HG03025 (cell line): ENCODE measurements at regions not wholly inside any gene's neighbourhood (a gene's known extent, or its start where the extent isn't known, plus 50 kb on each side); places are given as distances from the start of the nearest gene placed in this dataset.
"Not testable (repeated sequence)": the region's sequence is repeated elsewhere in the genome, so short reads cannot be mapped to it uniquely, and the experiment has no call there.

Experiments
- ATAC-seq: cut with Tn5 transposase; IDR thresholded peaks from one replicate; pipeline ENCODE4 v1.9.1; 2021; ENCODE audit warnings: mild to moderate bottlenecking, moderate library complexity; ENCODE audit not compliant: unreplicated experiment, low FRiP score

DNA sequence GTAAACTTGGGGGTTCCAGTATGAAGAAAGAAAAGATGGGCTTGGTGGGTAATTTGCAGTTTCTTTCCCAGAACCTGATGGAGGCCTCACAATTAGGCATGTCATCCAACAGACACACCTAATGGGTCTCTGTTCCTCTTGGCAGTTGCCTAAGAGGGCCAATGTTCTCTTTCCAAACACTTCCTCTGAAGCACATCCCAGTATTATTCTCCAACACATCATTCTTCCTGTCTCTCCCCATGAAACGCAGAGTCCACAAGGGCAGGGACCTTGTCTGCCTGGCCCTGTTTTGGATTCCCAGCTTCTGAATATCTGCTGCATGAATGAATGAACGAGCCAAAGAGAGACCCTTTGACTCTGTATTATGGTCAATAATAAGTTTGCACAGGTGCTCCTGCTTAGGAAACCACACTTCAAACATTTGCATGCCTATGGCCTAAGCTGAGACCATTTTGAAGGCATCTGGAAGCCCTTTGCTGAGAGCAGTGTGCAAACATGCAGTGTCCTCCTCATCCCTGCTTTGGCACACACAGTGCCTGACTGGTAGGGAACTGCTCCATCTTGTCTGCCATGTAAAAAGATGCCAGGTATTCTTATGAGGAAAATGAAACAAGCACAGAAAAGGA is 100.9 kb upstream of the CHST15 start:
- ATAC-seq = no peak

DNA sequence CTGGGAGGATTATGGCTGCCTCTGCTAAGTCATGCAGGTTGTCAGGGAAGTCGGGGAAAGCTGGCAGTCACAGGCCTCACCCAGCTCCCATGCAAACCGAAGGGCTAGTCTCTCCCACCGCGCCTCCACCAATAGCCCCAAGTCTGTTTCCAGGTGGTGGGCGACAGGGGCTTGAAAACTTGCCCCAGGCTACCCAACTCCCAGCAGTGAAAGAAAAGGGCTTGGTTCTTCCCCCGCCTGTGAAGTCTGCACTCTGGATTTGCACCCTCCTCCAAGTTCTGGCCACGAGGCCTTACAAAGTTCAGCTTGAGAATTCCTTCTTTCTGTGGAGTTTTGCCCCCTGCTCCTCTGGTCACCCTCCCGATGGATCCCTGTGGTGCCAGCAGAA is 99.9 kb upstream of the CHST15 start:
- no peak for ATAC-seq

DNA sequence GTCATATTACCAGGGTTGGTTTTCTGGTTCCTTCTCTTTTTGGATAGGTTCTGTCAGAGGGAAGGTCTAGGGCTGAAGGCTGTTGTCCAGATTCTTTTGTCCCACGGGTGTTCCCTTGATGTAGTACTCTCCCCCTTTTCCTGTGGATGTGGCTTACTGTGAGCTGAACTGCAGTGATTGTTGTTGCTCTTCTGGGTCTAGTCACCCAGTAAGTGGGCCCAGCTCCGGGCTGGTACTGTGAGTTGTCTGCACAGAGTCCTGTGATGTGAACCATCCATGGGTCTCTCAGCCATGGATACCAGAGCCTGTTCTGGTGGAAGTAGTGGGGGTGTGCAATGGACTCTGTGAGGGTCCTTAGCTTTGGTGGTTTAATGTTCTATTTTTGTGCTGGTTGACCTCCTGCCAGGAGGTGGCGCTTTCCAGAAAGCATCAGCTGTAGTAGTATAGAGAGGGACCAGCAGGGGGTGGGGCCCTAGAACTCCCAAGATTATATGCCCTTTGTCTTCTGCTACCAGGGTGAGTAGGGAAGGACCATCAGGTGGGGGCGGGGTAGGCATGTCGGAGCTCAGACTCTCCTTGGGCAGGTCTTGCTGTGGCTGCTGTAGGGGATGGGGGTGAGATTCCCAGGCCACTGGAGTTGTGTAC is 99.4 kb upstream of the CHST15 start:
- not testable (repeated sequence) for ATAC-seq

DNA sequence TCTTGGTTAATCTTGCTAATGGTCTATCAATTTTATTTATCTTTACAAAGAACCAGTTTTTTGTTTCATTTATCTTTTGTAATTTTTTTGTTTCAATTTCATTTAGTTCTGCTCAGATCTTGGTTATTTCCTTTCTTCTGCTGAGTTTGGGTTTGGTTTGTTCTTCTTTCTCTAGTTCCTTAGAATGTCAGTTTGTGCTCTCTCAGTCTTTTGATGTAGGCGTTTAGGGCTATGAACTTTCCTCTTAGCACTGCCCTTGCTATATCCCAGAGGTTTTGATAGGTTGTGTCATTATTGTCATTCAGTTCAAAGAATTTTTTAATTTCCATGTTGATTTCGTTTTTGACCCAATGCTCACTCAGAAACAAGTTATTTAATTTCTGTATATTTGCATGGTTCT is 97.1 kb upstream of the CHST15 start:
- not testable (repeated sequence) for ATAC-seq

DNA sequence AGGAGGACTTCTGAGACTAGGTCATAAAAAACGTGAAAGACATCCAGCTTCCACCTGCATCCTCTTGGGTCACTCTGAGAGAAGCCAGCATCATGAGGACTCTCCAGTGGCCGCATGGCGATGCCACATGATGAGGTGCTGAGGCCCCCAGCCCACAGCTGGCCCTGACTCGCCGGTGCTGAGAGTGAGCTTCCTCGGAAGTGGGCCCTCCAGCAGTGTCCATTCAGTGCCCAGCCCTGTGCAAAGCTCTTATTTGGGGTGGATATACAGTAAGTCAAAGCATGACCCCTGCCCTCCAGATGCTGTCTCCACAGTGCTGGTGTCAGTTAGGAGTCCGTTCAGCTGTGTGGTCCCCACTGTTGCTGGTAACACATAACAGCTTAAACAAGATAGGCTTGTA is 93.6 kb upstream of the CHST15 start:
- ATAC-seq = no peak

DNA sequence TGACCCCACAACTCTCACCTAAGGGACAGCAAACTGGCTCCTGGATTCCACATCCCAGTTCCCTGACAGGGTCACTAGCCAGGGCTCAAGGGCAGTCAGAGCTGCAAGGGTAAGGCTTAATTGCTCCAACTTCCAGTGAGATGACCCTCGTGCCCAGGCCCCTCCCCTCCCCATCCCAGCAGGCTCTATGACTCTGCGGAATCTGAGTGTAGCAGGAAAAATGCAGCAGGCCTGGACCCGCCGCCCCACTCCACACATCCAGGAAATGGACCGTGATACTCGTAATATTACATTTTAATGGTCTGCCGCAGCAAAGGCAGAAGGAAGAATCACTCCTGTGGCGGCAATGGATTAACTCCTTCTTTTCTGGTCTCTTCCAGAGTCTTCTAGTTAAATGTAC is 91.7 kb upstream of the CHST15 start:
- no peak for ATAC-seq

DNA sequence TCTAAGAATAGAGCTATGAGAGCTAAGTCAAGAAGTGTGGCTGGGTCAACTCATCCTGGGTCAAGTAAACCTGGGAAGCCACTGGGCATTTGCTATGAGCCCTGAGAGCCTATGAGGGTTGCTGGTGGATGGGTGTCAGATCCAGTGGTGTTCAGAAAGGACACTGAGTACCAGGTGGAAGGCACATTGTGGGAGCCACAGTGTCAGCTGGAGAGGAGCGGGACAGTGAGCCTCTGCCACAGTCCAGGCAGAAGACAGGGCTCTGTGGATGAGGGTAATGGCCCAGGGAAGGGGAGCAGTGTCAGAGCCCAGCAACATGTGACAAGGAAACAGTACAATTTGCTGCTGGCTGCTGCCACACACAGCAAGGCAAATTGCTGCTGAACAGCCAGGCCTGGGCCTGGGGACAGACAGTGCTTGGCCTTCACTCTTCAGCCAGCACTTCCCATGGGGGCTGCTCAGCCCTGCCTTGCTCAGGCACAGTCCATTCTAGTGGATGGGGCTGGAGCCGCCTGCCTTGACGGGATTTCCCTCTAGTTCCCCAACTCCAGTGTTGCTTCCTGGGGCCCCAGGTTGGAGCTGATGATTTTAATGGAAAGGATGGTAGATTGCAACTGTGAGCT is 90.9 kb upstream of the CHST15 start:
- no peak for ATAC-seq

DNA sequence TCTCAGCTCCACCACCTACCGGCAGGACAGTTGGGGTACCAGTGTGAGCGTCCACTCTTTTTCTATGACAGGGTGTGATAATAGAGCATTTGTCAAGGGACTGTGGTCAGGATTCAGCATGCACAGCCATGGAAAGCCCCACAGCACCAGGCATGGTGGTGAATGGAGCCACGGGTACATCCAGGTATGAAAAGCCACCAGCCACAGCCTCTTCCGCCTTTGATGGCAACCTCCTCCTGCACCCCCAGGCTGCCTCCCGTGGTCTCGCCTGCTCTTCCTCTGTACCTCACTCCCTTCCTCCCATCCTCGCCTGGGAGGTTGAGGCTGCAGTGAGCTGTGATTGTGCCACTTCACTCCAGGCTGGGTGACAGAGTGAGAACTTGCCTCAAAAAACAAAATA is 90.2 kb upstream of the CHST15 start:
- ATAC-seq = no peak

DNA sequence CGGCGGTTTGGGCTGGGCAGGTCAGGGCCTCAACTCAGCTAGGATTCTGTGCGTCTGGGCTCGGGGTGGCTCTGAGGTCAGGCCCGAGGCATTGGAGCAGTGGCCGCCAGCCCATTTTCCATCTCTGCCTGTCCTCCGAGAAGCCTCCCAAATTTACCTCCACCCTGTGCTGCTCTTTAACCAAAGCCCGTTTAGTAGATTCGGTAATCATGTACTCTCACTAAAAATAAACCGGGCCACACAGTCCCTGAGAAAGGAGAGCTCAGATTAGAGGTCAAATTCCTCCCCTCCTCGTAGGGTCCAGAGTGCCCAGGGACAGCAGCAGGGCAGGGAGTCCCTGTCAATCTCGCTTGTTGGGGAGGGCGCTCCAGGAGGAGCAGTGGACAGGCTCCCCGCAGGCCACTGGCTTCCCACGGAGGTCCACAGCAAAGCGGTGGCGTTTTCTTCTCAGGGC is 88.7 kb upstream of the CHST15 start:
- no peak for ATAC-seq

DNA sequence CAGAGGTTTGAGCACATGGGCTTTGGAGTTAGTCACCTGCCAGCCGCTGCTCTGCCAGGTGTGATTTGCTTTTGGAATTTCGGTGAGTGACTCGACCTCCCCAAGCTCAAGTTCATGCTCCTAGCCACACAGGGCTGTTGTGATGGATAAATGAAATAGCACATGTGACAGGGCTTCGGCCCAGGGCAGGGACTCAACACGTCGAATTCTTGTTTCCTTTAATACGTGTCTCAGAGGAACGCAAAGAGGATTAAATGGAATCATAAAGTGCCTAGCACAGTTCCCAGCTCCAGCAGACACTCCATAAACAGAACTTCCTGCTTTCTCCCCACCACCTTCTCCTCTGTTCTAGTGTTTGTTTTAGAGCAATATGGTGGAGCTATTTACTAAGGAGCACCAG is 88.3 kb upstream of the CHST15 start:
- no peak for ATAC-seq

DNA sequence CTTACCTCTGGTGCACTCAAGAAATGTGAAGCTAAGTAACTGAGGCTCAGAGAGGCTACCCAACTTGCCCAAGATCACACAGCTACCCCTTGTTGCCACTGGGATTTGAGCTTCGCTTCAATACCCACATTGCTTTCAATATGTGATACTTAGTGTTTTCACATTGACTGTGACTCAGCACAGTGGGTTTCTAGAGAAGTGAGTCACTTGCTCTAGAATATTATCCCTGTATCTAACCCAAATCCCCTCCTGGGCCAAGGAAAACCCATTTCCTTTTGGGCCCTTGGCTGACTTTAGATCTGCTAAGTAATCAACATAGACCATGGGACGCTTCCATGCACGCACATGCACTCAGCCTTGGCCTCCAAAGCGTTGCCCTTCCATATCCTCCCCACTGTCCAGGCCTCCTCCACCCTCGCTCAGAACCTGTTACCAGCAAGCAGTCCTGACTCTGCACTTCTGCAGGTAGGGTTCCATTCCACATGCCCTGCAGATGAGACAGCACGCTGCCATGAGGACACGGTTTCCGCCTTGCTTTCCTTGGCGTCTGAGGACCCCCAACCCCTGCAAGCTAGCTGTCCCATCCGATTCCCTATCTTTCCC is 87.7 kb upstream of the CHST15 start:
- no peak for ATAC-seq

DNA sequence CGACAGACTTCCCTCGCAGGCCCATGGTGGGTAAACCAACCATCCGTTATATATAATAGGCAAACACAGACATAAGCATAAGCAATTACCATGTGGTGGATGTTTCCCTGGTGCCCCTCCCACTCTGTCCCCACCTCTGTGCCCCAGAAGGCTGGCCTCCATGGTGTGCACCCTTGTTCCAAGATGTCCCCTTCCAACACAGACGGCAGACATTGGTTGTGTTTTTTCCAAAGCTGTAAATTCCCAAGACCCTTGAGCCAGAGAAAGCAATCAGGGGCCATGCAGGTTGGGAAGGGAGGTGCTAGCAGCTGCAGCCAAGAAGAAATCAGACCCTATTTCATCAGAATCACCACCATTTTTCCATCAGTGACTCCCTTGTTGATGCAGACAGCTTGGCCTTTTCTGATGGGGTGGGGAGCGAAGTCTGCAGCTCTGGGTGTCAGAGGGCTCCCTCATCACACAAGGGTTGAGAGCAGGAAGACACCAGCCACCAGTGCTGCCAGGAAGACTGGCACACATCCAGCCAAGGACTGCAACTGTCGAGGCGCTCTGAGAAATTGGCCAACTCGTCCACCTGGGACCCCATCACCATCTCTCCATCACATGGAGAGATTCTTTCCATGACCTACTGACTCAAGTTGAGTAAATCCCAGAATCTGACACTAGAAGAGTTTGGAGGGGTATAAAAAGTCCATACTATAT is 86.8 kb upstream of the CHST15 start:
- no peak for ATAC-seq

DNA sequence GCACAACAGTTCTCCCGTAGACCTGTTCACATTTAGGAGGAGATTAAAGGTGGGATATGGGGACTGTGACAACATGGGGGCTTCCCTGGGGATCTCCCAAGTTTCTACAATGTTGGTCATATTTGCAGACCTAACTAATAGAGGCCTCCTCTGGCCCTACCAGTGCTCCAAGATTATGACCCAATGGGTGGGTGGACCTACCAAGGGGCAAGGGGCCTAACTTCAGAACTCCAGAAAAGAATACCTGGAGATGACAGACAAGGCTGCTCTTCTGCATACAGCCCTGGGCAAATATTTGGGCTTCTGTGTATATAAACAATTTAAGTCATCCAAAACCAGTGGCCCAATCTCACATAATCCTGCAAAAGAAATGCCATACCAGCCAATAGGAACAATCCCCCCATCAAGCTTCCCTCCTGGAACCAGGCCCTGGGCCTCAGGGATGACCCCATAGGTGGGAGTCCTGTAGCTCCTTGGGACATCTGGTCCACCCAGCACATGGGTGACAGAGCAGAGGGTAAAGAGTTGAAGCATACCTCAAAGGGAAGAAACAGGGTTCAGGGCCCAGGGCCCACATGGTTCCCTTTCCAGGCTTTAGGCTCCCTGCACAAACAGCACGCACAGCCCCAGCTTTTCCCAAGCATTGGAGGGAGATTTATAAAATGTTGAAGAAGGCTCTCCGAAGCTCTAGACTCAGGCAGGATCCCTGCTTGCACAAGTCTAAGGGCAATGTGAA is 86.1 kb upstream of the CHST15 start:
- no peak for ATAC-seq

DNA sequence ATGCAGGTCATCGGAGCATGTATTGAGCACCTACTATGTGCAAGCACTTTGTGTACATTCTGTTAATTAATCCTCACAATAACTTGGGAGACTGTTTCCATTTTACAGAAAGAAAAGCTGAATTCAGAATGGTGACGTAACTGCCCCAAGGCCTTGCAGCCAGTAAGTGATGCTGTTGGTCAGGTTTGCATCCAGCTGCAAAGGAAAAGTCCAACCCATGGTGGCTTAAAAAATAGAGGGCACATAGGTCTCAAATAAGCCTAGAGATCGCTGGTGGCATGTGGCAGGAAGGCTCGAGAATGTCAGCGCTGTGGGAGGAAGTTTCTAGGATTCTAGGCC is 83.8 kb upstream of the CHST15 start:
- no peak for ATAC-seq

DNA sequence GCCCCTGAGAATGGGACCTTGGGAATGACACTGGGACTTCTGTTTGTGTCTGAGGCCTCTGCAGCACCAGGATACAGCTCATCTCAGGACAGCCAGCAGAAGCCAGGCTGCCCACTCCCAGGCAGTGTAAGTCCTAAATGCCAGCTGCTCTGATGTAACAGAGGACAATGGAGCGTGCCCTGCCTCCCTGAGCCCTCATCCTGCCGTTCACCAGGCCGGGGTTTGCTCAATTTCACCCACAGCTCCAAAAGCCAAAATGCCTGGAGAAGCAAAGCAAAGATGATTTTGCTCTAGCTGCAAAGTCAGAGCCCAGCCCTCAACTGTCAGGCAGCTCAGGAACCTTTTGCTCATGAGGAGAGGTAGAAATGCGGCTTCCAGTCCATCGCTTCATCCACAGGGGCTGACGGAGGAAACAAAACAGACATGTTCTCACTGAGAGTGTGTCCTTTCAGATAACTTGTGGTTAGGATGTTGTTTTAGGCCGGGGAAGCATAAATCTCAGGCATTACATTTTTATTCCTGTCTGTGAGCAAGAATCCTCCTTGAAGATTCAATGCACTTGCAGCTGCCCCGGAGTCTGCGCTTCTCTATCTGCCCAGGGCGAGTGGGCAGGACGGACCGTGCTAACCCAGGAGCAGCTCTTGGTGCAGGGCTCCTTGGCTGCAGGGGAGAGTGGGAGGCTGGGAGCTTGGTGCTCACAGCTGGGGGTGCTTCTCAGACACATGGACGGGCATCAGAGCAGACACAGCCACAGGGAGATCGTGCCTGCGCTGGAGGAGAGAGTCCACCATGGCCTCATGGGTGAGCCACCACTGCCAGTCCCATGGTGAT is 83.2 kb upstream of the CHST15 start:
- ATAC-seq = no peak

DNA sequence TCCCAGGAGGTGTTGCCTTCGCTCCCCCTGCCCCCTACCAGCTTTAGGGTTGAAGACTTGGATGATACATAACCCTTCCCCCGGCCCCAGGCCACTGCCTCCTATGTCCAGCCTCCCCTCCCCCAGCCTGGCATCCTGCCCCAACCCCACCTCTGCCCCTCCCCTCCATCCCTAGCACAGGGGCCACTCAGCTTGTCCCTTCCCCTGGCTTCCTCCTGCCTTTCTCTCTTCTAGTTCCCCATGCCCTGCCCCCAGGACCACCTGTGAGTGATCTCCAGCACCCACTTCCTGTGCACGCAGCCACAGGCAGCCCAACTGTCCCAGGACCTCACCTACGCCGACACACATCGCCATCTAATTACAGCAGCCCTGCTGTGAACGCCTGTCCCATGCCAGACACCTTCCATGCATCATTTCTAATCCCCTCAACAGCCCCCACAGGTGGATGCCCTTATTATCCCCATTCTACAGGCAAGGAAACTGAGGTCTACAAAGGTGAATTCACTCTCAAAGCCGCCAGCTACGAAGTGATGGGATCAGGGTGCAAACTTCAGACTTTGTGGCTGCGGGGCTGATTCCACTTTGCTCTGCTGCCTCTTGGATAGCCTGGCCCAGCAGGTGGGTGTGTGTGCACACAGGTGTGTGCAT is 82.4 kb upstream of the CHST15 start:
- ATAC-seq = no peak

DNA sequence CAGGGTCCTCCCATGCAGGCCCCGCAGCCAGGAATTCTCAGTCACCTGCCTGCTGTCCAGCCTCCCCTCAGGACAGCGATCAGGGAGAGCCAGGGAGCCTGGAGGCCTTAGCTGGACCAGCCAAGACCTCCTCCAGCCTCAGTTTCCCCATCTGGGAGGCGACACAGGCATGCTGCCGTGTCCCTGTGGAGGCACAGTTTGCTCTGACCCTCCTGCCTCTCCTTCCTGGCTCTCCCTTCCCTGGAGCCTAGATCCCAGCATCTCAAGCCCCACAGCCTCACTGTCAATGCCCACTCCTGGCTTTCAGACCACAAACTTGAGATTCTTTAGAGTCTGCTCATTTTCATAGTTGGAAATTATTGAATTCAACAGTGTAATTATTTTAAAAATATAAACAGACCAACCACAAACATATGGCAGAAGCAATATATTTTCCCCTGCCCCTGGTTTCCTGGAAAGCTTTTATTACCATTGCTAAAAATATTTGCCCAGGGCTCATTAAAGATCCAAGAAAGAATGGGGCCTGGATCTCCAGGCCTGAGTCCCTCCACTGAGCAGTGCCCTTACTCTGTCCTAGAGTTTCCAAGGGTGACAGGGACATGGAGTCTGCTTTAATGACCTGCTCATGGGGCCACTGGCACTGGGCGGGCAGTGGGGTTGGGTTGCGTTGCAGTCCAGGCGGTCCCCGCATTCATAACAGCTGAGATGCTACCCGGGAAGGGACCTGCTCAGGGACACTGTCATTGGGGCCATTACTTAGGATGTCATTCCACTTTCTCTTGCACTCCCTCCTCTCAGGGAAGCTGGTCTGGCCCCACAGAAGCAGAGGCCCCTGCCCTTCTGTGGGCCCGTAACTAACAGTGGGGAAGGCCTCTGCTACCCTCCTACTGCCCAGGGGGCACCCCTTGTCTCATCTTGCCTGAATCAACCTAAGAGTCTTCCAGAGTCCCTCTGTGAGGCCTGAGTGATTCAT is 81.6 kb upstream of the CHST15 start:
- no peak for ATAC-seq

DNA sequence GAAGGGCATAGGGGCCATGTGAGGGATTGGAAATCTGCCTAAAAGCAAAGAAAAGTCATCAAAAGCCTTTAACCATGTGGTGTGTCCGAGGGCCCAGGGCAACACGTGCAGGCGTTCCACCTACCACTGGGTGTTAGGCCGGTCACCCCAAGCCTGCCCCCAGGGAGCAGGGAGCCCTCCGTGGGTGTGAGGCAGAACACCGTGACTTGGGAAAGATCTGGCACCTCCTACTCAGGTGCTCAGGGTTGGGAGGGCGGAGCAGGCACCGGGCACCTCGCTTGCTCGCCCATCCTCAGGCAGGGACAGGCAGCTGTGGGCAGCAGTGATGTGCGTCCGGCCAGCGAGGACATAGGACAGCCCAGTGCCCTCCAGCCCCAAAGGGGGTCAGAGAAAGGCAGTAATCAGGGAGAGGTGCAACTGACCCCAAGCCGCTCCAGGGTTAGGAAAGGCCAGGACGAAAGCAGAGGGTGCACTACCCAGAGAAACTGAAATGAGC is 80.7 kb upstream of the CHST15 start:
- no peak for ATAC-seq
